CD4-positive, alpha-beta T cell treated with Interleukin-12 subunit alpha and Interleukin-12 subunit beta, for 1 hour (primary cell): ENCODE measurements at regions not wholly inside any gene's neighbourhood (a gene's known extent, or its start where the extent isn't known, plus 50 kb on each side); places are given as distances from the start of the nearest gene placed in this dataset.
"Not testable (repeated sequence)": the region's sequence is repeated elsewhere in the genome, so short reads cannot be mapped to it uniquely, and the experiment has no call there.

ENCODE experiments used
- DNase-seq: peaks from one replicate; pipeline ENCODE4 v3.0.0-alpha.2; 2020

DNA sequence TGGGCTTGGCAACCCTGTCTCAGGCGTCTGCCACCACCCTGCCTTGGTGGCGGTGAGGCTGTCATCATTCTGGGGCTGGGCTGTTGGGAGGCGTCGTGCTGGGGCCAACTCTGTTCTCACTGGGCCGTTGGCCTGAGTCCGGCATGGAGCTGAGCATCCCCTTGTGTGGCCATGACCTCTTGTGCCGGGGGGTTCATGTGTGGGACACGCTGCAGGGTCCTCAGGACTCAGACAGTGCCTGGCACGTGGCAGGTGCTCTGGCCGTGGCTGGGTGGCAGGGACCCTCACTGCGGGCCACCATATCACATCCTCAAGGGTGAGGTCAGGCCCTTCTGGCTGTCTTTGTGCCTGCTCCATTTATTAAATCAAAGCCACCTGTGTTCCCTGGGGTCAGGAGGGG lies 197.4 kb downstream of the BANP start:
- not testable (repeated sequence) for DNase-seq

DNA sequence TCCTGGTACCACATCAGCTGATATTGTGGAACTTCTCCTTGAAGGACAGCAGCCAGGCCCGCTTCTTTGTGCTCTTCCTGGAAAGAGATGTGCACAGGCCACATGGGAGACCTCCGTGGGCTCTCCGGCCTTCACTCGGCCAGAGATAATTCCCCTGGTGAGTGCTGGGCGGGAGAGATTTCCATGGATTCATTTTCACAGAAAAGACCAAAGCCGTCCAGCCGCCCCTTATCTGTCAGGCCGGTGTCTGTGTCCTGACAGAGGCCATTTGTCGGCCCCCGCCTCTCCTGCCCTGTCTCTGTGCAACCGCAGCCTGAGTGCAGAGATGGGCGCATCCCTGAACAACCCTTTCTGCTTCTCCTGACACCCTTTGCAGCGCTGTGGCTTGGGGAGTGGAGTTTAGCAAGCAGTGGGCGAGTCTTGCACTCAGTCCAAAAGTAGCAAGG lies 197.9 kb downstream of the BANP start:
- not testable (repeated sequence) for DNase-seq

DNA sequence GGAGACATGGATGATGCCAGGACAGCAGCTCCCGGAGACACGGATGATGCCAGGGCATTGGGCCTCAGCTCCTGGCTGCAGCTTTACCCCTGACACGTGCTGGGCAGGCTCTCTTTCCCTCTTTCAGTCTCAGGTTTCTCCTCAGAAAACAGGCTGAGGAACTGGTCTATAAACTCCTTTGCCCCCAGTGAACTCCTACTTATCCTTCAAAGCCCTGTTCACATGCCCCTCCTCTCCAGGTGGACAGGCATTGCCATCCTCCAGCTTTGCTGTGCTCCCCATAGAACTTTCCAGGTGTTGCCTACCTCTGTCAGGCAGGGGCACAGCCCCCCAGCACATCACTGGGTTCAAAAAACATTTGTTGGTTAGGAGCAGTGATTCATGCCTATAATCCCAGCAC lies 198.4 kb downstream of the BANP start:
- not testable (repeated sequence) for DNase-seq

DNA sequence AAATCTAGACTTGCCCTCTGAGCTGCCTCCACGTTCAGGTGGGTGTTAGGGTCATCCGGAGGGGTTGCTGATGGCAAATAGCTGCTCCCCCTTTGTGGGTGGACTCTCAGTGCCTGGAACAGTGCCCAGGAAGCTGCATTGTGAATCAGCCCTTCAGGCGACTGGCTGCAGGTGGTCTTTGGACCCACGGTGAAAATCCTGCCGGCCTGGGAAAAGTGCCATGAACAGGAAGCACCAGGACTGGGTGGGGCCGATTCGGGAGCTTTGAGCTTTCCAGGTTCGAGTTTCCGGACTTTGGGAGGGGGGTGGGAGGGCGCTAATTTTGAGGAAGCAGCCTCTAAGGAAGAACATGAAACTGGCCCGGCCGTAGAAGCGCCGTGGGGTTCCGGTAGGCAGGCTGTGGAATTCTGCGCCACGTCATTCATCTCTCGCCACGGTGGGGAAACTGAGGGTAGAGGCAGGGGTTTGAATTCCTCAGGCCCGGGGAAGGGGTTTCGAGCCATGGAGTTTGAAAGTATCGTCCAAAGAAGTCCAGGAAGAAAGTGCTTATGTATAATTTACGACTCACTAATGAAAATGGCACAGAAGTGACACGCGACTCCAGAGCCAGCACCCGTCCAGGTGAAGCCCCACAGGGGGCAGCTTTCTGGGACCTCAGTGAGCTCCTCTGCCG lies 199.4 kb downstream of the BANP start:
- DNase-seq, result not testable (repeated sequence)

DNA sequence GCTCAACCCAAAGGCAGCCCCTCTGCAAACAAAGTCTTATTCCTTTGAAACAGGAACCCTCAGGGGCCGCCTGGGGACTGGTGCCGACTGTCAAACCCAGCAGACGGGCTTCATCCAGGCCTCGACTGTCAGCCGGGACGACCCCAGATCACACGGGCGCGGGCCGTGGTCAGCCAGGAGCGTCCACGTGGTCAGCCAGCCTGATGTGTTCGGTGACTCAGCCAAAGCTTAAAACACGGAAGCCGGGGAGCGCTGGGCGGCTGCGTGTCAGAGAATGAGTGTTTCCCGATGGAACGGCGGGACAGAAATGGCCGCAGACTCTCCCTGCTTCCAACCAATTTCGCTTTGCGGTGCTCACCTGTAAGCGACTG lies 199.9 kb downstream of the BANP start:
- DNase-seq, result not testable (repeated sequence)

DNA sequence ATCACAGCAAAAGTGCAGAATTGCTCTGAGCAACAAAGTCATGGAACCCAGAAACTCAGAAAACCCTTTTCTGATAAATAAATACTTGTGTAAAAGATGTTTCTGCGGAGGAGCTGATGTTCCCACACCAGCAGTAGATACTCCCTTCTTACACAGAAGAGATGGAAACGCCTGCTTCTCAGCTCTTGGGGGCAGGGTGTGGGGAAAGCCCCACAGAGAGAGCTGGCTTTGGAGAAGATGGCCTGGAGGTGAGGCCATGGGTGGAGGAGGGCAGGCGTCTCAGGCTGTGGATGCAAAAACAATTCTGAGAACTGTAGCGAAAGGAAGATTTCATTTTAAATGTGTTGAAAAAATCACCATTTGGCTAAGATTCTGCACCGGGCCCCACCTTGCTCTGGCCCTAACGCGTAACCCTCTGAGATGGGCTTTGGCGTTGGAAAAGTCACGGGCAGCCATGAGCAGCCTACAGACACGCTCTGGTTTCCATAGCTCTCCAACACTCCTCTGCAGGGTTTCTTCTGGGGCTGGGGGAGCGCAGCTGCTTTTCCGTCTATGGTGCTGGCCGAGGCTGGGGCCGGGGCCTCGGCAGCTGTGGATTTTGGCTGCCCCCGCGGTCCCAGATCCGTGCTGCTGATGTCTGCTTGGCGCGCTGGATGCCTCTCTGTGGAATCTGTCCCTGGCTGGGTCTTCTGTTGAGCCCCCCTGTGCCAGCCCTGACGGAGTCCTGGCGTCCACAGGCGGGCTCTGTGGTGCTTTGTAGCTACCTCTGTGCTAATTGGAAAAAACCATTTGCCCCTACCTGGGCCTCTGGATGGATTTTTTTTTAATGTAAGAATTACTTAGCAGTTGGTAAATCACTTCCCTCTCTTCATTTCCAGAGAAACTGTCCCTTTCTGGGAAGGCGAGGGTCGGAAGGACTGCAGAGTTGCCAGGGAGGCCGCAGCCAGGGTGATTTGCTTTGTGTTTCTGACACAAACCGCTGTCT lies 200.9 kb downstream of the BANP start:
- DNase-seq, result not testable (repeated sequence)

DNA sequence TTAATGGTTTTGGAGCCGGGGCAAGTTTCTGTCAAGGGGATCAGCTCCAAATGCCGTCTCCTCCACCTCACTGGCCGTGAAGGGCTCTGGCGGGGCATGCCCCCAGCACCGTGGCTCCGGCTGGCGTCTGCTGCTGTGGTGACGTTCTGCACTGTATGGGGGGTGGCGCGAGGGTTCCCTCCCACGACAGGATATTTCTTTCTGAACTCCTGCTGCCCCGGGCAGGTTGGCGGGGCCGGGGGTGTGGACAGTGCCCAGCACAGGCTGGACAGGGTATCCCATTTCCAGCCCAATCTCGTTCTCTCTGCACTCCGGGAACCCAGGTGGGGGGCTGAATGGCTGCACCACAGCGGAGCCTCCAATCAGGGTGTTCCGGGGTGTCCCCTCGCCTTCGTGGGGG lies 201.6 kb downstream of the BANP start:
- DNase-seq, result not testable (repeated sequence)

DNA sequence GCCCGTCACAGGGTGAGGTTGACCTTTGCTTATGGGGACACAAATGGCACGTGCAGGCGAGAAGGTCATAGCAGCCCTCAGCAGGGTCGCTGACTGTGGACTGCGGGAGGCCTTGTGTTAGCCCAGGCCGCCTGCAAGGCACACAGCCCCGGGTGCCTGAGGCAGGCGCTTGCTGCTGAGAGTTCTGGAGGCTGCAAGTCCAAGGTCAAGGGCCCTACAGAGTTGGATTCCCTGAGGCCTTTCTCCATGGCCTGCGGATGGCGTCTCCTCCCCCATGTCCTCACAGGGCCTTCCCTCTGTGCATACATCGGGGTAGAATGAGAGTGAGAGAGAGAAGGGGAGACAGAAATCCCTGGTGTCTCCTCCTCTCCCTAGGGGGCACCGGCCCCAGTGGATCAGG lies 202.3 kb downstream of the BANP start:
- DNase-seq, result not testable (repeated sequence)

DNA sequence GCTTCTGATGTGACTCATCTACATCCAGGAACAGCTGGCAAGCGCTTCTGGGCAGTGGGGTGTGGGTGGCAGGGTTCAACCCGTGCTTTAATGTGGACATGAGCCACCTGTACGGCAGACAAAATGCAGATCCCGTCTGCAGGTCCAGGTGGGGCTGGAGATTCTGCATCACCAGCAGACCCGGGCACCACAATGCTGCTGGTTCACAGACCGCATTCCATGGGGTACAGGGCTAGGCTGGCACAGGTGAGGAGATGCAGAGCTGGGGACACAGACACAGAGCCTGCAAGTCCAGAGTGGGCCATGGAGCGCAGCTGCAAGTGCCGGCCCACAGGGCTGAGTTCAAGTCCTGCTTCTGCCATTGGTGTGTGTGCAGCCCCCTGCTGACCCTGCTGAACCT lies 203.7 kb downstream of the BANP start:
- DNase-seq, result not testable (repeated sequence)

DNA sequence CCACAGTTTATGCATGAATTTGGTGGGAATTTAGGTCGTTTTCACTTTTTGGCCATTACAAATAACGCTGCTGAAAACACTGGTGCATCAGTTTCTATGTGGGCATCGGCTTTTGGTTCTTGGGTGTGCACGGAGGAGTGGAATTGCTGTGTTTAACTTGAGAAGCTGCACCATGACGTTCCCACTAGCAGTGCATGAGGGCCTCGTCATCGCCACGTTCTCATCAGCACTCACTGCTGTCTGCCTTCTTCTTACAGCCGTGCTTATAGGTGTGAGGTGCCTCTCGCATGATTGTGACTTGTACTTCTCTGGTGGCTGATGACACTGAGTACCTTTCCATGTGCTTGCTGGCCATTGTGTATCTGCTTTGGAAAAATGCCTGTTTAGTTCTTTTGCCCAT lies 204.4 kb downstream of the BANP start:
- not testable (repeated sequence) for DNase-seq

DNA sequence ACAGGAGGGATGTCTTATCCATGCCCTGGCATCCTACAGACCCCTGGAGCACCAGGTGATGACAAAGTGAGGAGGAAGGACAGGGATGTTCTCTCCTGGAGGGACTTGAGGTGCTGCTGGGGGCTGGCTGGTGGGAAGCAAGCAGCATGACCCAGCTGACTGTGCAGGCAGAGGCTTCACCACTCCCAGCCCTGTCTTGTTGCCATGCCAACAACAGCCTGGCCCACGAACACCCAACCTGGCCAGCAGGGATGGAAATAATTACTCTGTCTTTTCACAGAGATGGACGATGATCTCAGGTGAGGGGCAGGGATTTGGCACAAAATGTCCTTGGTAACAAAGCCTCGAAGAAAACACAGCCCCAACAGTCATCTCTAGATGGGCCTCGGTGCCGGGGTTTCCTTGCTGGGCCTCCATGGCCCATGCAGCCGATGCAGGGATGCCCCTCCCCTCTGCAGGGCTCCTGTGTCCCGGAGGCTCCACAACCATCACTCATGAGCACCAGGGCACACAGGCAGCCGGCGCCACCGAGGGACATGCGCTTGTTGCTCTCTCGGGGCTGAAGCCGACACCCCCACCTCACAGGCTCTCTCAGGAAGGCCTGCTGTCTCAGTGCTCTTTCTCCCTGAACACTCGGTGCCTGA lies 205.5 kb downstream of the BANP start:
- not testable (repeated sequence) for DNase-seq

DNA sequence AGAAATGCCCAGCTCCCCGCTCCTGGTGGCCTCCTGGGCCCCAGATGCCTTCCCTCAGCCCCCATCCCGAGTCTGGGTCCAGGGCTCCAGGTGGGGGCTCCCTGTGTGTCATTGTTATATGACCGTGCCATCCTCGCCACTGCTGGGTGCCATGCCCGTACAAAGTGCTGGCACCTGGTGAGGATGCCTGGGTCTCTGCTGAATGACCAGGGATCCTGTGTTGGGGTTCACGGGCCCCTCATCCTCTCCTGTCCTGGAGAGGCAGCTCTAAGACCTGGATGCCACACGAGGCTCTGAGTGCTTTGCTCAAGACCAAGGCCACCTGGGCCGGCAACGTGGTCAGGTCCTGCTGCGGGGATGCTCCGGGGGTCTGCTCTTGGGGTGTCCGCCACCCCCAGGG lies 206.5 kb downstream of the BANP start:
- not testable (repeated sequence) for DNase-seq

DNA sequence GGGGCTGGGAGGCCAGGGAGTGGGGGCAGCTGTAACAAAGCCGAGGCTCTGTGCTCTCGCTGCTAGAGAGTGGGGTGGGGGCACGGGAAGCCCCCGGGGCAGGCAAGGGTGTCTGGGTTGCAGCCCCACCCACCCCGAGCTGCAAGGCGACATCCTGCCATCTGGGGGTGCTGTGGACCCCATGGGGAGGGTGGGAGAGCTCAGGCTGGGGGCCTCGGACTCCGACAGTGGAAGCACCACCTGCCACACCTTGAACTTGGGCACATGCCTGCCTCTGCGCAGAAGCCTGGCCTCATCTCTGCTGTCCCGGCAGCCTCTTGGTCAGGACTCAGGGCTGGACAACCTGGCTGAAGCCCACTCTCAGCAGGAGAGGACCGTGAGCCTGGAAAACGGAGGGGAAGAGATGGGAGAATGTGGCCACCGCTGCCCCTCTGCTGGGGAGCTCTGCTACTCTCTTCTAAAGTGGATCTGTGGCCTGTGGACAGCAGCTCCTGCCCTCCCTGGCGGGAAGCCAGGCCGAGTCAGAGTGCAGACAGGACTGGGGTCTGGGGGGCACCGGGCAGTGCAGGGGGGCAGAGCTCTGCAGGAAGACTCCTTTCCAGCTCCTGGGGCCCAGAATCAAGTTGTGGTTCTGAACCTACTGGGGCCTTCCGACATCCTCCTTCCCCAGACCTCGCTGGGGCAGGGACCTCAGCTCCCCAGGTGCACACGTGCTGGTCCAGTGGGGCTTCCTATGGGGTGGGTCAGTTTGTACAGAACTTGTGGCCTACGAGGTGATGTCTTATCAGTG lies 207.2 kb downstream of the BANP start:
- DNase-seq, result not testable (repeated sequence)

DNA sequence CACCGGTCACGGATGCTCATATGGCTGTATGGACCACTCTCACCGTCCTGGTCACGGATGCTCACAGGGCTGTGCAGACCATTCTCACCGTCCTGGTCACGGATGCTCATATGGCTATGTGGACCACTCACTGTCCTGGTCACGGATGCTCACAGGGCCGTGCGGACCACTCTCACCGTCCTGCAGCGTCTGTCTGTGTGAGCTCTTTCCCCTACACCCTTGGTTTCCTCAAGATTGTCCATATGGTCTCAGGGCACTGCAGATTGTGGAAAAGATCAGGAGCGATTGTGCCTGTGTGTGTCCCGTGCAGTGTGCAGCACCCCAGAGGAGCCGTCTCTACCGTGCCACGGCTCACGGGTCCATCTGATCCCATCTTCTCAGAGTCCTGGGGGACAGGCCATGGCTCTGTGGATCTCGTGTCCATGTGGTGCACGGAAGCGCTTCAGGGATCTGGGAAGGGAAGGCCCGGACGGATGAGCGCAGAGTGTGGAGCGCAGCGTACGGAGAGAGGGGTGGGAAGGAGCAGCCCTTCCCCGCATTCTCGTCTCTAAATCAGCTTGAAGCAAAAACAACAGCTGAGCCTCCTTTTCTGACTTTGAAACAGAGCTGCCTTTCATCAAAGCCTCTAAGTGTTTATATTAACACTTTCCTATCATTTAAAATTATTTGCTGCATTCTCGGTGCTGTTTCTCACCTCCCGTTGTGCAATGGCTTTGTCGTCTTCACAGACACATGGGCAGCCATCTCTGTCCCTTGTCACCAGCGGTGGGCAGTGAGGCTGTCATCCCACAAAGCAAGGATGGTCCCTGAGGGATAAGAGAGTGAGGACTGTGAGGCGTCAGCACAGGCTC lies 208.0 kb downstream of the BANP start:
- not testable (repeated sequence) for DNase-seq

DNA sequence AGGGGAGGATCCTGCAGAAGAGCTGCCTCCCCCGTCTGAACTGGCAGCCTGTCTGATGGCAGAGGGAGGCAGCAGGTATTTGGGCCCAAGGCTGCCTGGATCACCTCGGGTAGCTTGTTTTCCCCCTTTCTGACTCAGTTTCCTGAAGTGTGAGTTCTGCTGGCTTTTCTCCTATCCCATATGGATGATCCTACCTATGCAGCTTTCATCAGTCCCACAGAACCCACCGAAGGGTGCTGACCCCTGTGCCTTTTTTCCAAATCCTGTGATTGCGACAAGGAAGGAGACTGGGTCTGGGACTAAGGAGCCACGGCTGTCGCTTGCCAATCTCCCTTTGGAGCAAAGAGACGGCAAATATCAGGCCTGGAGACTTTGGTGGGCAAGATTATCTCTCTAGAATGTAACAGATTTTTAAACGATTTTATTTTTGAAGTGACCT lies 208.7 kb downstream of the BANP start:
- DNase-seq, result not testable (repeated sequence)

DNA sequence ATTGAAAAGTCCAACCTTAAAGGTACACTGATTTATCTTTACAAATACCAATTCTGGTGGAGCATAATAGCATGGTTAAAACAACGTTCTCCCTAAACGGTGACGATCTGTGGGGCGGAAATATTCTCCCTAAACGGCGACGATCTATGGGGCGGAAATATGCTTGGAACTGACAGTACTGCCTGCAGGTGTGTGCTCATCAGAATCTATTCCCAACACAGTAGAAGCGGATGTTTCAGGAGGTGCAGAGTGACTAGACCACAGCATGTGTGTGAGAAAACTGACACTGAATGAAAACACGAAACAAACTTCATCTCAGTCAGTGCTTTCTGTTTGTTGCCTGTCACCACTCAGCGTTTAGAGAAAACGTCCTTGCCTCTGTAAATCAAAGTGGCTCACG lies 210.0 kb downstream of the BANP start:
- not testable (repeated sequence) for DNase-seq

DNA sequence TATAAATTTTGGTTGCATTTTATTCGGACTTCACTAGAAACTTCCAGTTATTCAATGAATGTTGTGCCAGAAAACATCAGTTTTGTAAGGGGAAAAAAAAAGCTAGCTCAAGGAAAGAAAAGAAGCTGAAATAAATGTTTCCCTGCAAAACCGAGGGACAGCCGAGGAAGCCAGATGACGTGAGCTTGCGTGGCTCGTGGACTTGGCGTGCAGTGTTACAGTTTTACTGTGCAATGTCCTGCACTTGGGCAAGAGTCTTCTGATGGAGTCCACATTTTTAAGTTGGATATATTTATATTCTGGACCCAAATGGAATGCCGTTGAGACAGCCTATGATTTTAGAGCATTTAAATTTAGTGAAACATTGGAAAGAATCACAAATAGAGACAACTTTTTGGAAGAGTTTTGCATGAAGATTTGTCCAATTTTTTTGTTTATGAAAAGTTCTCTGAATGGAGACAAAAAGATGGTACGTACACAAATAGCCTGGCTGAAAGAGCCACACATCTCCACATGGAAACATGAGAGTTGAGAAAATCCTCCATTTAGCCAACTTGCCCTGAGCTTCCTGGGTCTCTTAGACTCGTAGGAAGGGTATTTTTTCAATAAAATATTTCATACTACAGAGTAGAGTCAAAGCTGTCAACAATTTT lies 210.5 kb downstream of the BANP start:
- DNase-seq, result not testable (repeated sequence)

DNA sequence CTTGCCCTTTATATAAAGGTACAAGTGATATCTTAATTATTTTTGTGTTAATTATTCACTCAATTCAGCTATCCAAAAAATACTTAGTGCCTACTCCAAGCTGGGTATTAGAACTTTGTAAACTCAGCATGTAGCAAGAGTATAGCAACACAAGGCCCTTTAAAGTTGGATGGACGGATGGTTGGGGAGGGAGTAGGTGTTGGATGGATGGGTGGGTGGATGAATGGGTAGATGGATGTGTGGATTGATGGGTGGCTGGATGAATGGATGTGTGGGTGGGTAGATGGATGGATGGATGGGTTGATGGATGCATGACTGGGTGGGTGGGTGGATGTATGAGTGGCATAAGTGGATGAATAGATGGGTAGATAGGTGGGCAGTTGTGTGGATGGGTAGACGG lies 211.5 kb downstream of the BANP start:
- not testable (repeated sequence) for DNase-seq

DNA sequence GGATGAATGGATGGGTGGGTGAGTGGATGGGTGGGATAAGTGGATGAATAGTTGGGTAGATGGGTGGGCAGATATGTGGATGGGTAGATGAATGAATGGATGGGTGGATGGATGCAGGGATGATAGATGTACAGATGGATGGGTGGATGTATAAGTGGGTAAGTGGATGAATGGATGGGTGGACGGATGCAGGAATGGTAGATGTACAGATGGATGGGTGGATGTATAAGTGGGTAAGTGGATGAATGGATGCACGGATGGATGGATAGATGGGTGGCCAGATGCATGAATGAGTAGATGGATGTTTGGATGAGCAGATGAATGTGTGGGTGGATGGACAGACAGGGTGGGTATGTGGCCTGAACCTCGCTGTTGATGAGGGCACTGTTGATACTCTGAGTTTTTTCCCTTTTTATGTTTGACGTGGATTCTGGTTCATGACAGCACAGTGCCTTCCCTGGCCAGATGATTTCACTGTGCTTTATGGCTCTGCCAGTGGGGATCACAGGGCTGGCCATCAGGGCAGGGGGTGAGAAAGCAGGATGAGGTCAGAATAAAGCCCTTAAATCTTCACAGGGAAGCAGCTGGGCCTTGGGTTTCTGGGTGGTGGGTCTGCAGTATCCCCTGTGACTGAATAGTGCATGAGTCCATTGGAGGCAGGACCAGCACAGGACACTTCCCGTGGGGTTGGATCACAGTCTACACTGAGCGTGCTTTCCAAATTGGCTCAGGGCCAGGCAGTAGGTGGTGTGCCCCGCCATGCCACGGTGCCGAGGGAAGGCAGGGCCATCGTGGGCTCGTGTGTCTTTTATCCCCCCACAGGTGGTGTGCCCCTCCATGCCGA lies 213.2 kb downstream of the BANP start:
- not testable (repeated sequence) for DNase-seq

DNA sequence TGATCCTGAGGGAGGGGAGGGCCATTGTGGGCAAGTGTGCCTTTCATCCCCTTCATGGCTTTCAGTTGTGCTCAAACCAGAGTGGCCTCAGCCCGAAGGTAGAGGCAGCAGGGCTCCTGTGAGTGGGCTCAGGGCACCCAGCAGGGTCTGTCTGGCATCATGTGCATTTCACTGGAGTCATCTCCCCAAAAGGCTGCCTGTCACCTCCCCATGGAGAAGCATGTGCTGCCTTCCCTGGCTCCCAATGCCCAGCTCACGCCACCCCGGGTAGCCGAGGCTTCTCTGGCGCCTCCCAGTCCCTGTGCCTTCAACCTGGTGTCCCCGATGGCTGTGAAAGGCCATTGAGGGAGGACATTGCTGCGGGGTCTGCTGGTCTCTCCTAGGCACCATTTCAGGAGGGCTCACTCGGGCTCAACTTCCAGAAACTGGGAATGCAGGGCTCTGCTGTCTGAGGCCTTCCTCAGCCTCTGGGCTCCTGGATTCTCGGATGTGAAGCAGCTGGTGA lies 213.9 kb downstream of the BANP start:
- not testable (repeated sequence) for DNase-seq
